SW 1271 (cell line): ENCODE measurements at regions not wholly inside any gene's neighbourhood (a gene's known extent, or its start where the extent isn't known, plus 50 kb on each side); places are given as distances from the start of the nearest gene placed in this dataset.

ENCODE experiments used
- DNase-seq, 2 experiments: peaks; one replicate each; lab custom pipeline; 2025; lab: John Stamatoyannopoulos, UW

GRCh38 chr2:126579868-126580267, 76.1 kb upstream of the GYPC start:
- DNase-seq, result no peak

DNA sequence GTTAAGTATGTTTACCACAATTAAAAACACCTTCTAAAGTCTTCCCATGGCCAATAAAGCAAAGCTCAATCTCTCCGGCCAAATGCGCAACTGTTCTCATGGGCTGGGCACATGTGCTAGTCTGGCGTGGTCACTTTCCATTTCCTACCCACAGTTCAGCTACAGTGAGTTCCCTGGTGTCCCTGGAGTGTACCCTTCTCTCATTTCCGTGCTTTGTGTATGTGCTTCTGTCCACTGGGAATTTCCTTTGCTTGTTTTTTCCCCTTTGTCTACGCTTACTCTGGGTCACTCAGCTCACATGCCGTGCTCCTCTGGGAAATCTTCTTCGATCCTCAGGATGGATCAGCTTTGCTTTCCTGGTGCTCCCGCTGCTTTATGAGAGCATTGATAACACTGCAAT, 69.6 kb upstream of the GYPC start:
- no peak for DNase-seq

GRCh38 chr2:126599062-126599461, 56.9 kb upstream of the GYPC start:
- no peak for DNase-seq

DNA sequence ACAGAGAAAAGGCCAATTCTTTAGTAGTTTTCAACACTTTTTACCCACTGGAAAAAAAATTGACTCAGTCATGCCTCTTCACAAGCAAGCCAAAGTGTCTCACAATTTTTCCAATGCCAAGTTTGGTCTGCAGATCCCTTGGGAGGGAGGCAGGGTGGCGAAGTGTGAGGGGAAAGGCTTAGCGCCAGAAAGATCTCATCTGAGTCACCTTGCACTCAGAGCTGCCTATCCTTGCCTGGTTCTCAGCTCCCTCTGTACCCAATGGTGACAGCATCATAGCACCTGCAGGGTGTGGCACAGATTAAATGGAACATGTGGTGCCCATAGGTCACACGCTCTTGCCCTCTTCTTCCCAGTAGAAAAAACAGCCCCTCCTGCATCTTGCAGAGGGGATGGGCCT, 55.2 kb upstream of the GYPC start:
- no peak for DNase-seq

DNA sequence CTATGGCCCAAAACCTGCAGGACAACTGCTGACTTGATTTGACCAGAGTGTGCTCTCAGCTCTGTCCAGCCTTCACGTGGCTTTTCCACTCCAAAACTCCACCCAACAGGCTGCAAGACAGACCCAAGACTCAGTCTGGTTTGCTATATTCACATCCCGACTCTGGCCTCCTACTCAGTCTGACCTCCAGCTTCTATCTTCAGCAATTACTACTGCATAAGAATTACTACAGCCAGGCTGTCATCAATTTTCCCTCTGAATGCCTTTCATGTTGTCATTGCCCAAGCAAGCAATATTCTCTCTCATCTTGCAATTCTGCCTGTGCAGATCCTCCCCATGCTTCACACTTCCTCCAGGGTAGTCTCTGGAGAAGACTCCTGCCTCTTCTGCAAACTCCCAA, 53.6 kb upstream of the GYPC start:
- no peak for DNase-seq
